ENCODE measurements at regions not wholly inside any gene's neighbourhood (a gene's known extent, or its start where the extent isn't known, plus 50 kb on each side); places are given as distances from the start of the nearest gene placed in this dataset.
A peak's percentile ranks its signal among the peaks of the same experiment; 100 is the strongest.

DNA sequence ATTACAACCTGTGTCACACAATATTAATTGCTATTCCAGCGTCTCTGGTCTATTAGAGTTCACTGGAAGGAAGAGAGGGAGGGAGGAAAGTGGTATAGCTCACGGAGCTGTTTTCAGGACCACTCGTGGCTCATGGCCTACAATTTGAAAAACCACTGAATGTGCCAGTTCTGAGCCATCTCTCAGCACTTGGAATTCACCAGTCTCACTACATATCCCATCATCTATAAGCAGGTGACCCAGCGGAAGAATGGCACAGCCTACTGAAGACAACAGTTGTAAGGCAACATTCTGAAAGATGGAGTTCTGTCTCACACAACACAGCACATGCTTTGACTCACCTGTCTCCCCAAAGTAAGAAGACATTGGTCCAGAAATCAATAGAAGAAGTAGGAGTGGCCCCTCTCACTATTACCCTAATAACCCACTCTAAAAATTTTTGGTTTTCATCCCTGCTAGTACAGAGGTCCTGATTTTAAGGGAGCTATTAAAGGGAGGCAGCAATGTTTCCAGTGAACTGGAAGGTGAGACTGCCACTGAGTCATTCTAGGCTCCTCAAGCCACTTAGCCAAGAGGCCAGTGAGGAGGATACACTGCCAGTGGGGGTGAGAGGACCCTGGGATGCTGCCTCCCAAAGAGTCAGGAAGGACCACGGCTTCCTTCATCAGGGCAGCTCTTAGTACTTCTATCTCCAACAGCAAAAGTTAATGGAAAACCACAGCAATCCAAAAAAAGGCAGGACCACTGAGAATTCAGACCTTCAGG lies 50.0 kb upstream of the DOCK9 start:
- no peak overlapping the region for H3K4me3 ChIP-seq
- intact Hi-C loops (cut with DNase I): no loop called here

DNA sequence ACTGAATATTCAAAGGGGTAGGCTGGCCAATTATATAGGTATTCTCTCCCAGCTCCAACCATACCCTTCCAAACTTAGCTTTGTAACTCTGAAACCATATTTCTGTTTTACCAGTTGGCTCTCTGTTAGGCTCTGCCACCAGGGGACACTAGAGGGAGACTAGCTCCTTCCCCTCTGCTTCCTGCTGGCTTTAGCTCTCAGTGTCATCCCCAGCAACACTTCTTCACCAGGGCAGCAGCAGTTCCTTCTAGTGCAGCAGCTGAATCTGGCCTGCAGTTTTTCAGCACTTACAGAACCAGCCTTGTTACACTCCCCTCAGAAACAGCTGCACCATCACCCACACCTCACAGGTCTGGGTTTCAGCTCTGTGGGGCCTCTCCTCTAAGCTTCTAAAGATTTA lies 51.0 kb upstream of the DOCK9 start:
- TF ChIP-seq, protein P1, sequence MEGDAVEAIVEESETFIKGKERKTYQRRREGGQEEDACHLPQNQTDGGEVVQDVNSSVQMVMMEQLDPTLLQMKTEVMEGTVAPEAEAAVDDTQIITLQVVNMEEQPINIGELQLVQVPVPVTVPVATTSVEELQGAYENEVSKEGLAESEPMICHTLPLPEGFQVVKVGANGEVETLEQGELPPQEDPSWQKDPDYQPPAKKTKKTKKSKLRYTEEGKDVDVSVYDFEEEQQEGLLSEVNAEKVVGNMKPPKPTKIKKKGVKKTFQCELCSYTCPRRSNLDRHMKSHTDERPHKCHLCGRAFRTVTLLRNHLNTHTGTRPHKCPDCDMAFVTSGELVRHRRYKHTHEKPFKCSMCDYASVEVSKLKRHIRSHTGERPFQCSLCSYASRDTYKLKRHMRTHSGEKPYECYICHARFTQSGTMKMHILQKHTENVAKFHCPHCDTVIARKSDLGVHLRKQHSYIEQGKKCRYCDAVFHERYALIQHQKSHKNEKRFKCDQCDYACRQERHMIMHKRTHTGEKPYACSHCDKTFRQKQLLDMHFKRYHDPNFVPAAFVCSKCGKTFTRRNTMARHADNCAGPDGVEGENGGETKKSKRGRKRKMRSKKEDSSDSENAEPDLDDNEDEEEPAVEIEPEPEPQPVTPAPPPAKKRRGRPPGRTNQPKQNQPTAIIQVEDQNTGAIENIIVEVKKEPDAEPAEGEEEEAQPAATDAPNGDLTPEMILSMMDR (IDR thresholded peaks at IDR 0.05): peak; percentile 33
- Histone ChIP-seq H3K27me3 (ENCODE audit: low read depth) (no peaks in the 10 kb centered on the region), H3K4me1 (peaks cover 11% of the 10 kb centered on the region), H3K9me3 (peaks cover 5% of the 10 kb centered on the region), H3K27ac (no peak overlapping the region), H3K36me3 (no peaks in the 10 kb centered on the region), H3K4me3 (no peak overlapping the region)
- DNase-seq (no peak), ATAC-seq (peak in 1 of 2 donors; percentile 32)
- intact Hi-C loops (cut with DNase I): no loop called here

More for the DNA sequence above, 50.0 kb upstream of the DOCK9 start:
- H3K9me3 ChIP-seq: peaks cover 5% of the 10 kb centered on the region
- TF ChIP-seq, protein P1 (IDR thresholded peaks at IDR 0.05): no peak
- H3K27ac ChIP-seq: no peak overlapping the region
- no peak for ATAC-seq
- no peak for DNase-seq
- peaks cover 5% of the 10 kb centered on the region for H3K4me1 ChIP-seq
- H3K36me3 ChIP-seq: no peaks in the 10 kb centered on the region
- H3K27me3 ChIP-seq (ENCODE audit: low read depth): no peaks in the 10 kb centered on the region

DNA sequence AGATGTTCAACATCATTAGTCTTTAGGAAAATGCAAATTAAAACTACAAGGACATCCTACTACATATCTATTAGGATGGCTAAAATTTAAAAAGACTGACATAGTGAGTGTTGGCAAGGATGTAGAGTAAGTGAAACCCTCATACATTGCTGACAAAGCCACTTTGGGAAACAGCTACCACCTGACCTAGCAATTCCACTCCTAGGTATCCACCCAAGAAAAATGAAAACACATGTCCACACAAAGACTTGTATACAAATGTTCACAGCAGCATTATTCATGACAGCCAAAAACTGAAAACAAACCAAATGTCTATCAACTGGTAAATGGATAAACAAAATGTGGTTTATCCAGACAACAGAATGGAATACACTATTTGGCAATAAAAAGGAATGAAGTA lies 51.7 kb upstream of the DOCK9 start:
- no peaks in the 10 kb centered on the region for H3K27me3 ChIP-seq (ENCODE audit: low read depth)
- no peak overlapping the region for H3K4me3 ChIP-seq
- peaks cover 17% of the 10 kb centered on the region for H3K4me1 ChIP-seq
- intact Hi-C loops (cut with DNase I): no loop called here
- DNase-seq (no peak), ATAC-seq (no peak)
- no peak overlapping the region for H3K27ac ChIP-seq
- TF ChIP-seq, protein P1 (IDR thresholded peaks at IDR 0.05): no peak
- H3K36me3 ChIP-seq: no peaks in the 10 kb centered on the region
- H3K9me3 ChIP-seq: peaks cover 5% of the 10 kb centered on the region

DNA sequence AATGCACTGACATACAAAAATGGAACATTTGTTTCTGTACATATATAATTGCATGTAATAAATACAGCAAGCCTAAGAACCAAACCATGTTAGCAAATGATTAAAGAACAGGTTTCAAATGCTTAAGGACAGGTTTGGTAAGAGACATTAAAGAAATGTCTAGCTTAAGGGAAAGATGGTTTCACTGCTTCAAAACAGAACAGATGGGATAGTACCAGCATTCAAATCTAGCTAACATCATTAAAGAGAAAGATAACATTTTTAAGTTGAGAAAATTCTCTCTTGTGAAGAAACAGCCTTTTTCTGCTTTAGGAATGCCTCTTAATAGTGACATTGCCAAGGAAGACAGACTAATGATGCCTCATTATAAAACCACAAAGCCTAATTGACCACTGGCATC lies 52.5 kb upstream of the DOCK9 start:
- H3K27ac ChIP-seq: no peak overlapping the region
- intact Hi-C loops (cut with DNase I): no loop called here

DNA sequence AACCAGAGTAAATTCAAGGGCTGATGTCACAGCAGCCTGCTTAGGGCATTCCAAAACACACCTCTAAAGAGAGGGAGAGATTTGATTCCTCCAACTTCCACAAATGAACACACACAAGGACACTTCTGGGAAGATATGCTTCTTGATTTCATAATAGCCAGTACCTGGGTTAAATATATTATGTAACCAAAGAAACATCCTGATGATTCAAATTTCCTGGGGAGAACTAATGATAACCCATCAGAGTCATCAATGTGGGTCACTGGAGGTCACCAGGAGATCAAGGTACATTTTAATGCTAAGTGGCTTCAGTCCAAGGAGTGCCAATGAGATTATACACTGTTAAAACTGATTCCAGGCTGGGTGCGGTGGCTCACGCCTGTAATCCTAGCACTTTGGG lies 54.0 kb upstream of the DOCK9 start:
- H3K27ac ChIP-seq: no peak overlapping the region
- no peaks in the 10 kb centered on the region for H3K27me3 ChIP-seq (ENCODE audit: low read depth)

More for the DNA sequence above, 52.5 kb upstream of the DOCK9 start:
- Histone ChIP-seq H3K27me3 (ENCODE audit: low read depth) (no peaks in the 10 kb centered on the region), H3K9me3 (peaks cover 5% of the 10 kb centered on the region), H3K4me3 (no peak overlapping the region), H3K4me1 (peaks cover 17% of the 10 kb centered on the region), H3K36me3 (no peaks in the 10 kb centered on the region)
- TF ChIP-seq, protein P1 (IDR thresholded peaks at IDR 0.05): no peak
- no peak for DNase-seq
- ATAC-seq: no peak

More for the DNA sequence above, 54.0 kb upstream of the DOCK9 start:
- Histone ChIP-seq H3K36me3 (no peaks in the 10 kb centered on the region), H3K4me1 (peaks cover 17% of the 10 kb centered on the region), H3K9me3 (peaks cover 5% of the 10 kb centered on the region), H3K4me3 (no peak overlapping the region)
- ATAC-seq (peak; percentile 68 to 73), DNase-seq (no peak)
- TF ChIP-seq, protein P1 (IDR thresholded peaks at IDR 0.05): no peak
- intact Hi-C loops (cut with DNase I): no loop called here
